ENCODE measurements at regions not wholly inside any gene's neighbourhood (a gene's known extent, or its start where the extent isn't known, plus 50 kb on each side); places are given as distances from the start of the nearest gene placed in this dataset.
A peak's percentile ranks its signal among the peaks of the same experiment; 100 is the strongest.

DNA sequence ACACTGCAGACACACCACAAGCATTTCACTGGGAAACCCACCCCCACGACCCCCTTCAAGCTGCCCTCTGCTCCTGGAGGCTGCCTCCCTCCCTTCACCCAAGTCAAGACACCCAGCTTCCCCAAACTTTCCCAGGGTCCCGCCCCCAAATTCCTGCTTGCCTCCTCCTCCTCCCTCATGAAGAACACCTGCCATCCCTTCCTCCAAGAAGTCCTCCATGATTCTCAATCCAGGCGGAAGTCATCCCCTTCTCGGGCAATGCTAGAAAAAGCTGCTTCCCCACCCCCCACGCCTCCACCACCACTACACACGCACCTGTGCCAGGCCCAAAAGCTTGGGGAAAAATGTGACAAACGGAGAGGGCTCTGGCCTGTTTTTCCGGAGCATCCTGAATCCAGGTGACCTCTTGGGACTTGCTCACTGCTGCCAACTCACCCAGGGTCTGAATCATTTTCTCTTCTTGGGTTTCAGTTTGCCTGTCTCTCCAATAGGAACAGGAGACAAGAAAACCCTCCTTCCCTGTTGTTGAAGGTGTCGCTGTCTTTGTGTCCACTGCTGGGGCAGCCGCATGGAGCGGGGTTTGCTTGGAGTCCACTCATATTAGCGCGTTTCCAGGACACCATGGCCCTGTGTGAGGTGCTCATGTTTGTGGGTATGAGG lies 101.0 kb upstream of the CASZ1 start:
- DNase-seq (ENCODE audit: low read depth in 2 of 2), result no peak

DNA sequence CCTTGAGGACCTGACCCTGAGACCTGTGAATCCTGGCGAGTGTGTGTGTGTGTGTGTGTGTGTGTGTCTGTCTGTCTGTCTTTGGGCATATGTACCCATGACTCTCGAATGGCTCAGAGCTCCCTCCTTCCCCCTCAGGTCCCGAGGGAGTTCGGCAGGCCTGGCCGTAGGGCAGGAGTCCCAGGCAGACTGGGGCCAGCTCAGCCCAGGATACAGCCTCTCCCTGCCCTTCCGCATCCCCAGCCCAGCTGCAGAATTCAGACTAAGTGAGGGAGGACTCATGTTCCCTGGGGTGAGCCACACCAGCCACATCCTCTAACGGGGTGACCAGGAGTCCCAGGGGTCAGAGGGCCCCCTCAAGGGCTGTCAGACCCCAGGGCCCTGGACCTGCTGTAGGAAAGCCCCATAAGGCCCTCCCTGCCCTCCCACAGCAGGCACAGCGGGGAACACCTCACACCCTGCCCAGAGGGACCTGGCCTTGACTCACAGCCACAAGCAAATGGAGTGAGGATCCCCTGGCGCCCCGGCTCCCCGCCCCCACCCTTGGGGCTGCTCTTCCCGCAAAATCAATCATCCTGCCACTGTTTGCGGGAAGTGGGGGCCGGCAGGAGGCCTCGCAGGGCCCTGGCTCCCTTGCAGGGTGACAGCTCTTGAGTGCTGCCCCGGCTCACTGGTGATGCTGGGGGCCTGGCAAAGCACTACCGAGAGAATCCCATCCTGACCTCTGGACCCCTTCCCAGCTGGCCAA lies 101.7 kb upstream of the CASZ1 start:
- DNase-seq (ENCODE audit: low read depth in 2 of 2), result no peak

DNA sequence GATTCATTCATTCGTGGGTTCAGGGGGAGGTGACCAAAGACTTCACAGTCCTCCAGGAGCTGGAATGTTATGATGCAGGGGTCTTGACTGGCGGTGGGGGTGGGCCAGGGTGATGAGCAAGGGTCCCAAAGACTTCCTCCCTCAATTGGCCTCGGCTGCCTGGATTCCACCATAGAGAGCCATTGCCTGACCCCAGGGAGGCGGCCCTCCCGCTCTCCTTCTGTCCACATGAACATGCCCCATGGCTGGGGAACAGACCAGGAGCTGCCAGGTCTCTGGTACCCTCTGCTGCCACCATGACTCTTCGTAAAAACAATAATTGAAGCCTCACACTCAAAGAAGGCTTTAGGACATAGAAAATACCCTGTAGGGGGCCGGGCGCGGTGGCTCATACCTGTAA lies 102.5 kb upstream of the CASZ1 start:
- no peak for DNase-seq (ENCODE audit: low read depth in 2 of 2)

DNA sequence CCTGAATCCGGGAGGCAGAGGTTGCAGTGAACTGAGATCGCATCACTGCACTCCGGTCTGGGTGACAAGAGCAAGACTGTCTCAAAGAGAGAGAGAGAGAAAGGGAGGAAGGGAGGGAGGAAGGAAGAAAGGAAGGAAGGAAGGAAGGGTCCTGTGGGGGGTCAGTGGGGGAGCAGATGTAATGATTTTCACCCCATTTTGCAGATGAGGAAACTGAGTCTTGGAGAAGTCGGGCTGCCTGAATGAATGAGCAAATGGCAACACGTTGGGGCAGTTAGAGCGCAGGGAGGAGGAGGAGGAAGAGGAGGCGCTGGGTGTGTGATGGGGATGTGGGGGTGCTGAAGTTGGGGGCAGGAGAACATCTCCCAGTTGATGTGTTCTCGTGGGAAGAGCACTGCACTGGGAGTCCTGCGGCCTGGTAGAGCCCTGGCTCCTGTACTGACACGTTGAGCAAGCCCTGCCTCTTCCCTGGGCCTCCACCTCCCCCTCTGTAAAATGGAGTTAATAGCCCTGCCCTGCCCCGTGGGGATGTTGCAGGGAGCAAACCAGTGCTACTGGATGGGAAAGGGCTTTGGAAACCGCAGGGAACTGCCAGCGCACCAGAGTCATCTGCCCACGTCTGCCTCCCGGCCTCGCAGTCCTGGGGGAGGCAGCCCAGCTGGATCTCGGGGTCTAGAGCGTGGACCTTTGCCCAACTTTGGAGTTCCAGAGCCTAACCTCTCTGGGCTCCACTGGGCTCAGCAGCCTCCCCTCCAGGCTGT lies 103.2 kb upstream of the CASZ1 start:
- DNase-seq (ENCODE audit: low read depth in 2 of 2), result no peak

DNA sequence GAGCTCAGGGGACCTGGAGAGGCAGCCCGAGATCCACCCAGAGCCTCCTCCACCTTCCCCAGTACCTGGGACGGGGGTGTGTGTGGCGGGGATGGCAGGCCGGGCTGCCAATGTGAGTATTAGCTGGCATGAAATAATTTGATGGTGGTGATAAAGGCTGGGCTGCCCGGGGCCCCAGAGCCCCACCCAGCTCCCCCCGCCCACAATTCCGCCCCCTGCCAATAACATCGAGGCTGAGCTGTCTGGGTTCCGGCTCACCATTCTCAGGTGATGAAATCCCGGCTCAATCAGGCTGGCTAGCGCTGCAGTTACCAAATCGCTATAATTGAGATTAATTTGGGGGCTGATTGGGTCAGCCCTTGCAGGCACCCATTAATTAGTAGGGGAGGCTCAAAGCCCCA lies 103.8 kb upstream of the CASZ1 start:
- DNase-seq (ENCODE audit: low read depth in 2 of 2), result no peak

DNA sequence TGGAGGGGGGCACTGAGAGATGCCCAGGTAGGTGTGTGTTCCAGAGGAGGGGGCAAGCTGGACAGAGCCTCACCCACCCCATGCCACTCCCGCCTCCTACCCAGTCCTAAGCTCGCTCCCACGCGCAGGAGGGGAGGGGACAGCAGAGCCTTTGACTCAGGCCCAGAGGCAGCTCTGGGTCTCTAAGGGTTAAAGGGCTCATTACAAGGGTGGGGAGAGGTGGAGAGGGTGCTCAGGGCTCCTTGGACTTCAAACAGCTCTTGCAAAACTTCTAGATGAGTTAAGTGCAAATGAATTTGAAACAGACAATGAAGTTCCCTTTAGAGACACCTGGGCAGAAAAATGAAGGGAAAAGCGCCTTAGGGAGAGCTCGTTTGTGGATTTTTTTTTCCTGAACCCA lies 104.2 kb upstream of the CASZ1 start:
- no peak for DNase-seq (ENCODE audit: low read depth in 2 of 2)

DNA sequence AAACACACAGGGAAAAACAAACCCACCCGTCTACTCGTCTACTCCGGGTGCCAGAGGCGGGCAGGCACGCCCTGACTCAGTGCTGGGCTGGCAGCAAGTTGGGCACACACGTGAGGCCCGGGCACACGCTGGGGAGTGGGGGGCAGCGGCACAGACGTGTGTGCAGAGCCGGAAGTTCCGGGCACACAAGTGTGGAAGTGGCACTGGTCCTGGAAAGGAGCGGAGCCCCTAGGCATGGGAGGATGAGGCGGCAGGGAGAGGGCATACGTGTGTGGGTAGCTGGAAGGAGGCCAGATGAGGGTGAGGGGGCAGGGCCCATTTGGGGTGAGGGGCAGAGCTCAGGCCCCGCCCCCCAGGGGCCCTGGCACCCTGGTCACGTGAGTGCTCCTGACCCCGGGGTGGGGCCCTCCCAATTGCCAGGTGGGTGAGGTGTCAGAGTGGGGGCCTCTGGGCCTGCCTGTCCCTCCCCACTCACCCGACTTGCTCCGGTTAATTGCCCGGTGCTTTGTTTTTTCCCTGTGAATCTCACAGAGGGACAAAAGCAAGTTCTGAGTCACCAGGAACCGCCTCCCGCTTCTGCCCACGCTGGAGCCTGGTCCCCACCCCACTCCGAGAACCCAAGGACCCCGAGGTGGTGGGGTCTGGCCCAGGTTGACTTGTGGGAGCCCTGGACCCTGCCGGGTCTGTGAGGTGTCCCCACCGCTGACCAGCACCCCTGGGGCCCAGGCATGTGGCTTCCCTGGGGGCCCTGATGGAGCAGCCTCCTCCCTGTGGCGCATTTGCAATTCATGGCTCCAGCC lies 104.8 kb upstream of the CASZ1 start:
- DNase-seq (ENCODE audit: low read depth in 2 of 2), result no peak

DNA sequence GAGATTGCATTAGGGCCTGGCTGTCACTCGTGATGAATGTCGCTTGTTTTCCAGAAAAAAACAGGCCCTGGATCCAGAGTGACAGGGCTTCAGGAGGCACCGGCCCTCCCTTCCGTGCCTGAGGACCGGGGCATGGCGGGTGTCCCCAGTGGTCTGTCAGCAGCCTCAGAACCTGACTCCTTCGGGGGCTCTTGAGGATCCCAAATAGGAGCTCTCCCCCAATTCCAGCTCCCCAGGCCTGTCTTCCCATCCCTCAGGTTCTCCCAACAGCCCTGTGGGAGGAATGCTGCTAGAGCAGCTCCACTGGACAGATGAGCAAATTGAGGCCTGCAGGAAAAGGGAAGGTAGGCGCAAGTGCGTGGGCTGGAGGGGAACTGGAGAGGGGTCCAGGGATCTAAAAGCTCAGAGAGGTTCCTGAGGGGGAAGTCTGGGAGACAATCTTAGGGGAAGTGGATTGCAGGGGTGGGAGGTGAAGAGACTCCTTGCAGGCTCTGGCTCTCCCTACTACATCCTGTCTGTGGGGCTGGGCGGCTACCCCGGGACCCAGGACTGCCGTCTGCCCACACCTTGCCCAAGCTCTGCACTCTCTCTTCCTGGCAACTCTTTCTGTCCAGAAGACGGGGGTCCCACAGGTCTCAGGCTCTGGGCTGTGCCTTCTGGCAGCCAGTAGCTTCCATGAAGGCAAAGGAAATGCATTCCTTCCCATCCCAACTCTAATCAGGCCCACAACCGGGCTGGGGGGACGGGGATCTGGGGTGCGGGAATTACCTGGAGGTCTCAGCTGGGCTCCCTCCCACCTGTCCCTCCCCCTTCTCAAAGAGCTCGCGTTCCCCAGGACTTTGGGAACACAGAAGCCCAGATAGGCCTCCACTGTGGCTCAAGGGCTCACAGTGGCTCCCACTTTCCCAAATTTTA lies 105.7 kb upstream of the CASZ1 start:
- DNase-seq (ENCODE audit: low read depth in 2 of 2), result no peak

DNA sequence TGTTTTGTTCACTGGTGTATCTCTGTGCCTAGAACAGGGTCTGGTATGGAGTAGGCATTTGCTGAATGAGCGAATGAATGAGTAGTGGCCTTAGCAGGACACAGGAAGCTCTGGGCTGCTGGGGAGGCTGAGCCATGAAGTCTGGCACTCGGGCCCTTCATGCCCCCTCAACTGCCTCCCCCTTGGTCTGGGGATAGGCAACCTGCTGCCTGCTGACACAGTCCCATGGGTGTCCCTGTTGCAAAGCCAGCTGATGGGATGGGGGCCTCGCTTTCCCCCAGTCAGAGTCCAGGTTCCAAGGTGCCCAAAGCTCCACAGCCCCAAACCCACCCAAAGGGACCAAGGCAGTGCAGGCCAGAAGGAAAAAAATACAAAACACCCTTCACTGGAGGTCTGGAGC lies 107.0 kb upstream of the CASZ1 start:
- no peak for DNase-seq (ENCODE audit: low read depth in 2 of 2)

DNA sequence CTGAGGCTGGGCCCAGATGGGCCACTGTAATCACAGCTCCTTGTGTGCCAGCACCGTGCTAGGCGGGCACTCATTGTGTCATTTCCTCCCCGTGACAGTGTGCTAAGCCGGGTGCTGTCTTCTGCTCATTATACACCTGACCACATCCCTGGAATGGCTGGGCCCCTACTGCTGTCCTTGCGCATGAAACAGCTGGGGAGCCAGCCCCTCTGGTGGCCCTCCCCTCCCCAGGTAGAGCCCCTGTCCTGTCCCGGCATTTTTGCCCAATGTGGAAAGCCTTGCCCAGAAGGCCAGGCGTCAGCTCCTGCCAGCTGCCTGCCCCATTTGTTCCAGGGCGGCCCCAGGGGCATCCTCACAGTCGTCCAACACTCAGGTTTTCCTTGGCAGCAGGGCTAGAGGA lies 107.4 kb upstream of the CASZ1 start:
- DNase-seq (ENCODE audit: low read depth in 2 of 2), result no peak

DNA sequence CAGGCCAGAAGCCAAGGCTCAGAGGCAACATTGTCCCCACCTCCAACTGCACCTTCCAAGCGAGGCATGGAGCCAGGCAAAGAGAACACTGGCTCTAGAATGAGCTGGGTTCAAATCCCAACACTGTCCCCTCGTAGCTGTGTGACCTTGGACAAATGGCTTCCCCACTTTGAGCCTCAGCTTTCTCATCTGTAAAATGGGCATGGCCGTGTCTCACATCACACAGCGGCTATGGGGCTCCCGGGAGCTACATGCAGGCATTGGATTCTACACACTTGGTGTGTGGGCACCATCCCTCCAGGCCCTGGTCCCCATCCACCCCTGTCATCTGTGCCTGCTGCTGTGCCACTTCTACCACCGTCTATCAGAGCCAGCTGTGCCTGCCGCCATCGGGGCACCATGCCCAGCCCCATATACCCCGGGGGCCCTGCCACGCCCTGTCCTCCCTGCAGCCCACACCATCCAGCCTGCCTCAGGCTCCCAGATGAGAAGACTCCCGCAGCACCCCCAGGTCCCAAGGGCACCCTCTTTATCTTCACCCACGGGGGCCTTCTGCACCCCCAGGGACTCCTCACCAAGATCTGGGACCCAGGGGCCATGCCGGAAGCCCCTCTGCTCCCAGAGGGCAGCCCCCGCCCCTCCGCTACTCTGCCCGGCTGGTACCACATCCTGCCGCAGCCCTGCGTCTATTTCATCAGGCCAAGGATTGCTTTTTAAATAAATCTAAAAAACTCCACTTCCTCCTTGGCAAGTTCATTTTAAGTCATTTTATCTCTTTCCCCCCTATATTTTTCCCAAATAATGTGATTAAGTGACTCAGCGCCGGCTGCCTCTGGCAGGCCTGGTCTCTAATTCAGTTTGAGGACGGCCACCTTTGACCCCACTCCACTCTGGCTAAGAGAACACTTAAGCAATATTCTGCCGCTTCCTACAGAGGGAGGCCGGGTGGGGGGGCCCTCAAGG lies 107.8 kb upstream of the TARDBP start:
- no peak for DNase-seq (ENCODE audit: low read depth in 2 of 2)

DNA sequence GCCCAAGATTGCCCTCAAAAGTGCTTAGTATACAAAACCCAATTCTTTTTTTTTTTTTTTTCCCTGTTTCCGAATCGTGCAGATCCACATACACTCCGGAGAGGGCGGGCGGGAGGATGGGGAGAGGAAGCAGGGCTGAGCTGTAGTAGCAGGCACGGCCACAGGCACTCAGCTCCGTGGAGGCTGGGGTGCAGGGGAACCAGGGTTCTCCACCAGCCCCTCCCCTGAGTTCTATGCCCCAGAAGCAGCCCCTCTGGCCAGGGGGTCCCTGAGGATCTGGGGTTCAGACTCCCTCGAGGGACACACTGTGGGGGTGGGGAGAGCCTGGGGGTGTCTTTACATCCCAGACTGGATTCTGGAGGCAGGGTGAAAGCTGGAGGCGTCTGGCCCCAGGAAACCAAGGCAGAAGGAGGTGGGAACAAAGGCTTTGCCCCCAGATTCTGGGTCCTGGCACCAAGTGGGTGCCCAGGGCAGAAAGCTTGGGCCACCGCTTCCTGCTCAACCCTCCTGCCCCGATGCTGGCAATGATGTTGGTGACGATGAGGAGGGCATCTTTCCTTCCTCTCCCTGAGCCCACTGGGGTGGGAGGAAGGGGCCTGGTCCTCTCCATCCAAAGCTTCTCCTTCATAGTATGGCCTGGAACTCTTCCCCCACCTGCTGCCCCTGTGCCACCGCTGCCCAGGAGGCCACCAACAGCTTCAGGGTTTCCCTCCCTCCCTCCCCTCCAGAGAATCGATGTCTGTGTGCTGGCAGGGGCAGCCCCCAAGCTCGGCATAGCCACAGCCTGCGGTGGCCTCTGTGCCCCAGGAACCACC lies 106.4 kb upstream of the TARDBP start:
- no peak for DNase-seq (ENCODE audit: low read depth in 2 of 2)

DNA sequence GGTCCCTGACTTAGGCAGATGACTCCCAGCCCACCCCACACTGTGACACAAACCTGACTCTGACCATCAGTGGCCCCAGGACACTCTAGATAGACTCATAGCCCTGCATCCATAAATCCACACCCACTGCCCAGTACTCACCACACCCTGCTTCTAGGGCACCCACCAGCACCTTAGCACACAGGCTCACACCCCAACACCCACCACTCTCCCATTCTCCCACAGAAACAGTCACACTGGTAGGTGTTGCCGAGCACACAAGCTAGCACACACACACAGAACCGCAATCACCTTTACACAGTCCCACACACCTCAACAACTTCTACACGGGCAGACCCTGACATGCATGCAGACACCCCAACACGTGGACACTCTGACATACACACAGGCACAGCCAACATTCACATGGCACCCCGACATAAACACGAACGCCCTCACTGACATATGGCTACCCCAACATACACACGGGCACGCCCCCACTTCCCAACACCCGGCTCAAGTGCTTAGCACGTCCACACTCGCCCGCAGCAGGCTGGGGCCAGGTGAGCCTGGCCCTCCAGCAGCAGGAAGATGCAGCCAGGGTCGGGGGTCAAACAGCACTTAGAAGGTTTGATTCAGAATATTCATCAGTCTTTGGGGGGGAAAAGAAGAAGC lies 105.5 kb upstream of the TARDBP start:
- no peak for DNase-seq (ENCODE audit: low read depth in 2 of 2)

DNA sequence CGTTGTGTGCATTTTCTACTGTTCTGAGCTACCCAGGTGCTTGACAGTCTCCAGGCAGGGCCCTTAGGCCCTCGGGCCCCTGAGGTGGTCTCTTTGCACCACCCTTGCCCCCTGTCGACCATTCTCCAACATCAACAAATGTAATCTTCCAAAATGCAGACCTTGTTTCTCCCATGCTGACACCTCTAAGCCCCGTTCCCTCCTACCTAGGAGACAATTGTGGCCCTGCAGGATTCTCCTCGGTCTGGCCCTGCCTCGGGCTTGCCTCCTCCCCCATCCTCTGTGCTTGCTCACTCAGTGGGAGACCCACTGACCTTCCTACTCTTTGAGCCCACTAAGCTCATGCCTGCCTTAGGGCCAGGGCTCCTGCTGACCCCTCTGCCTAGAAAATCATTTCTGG lies 104.2 kb upstream of the TARDBP start:
- no peak for DNase-seq (ENCODE audit: low read depth in 2 of 2)

DNA sequence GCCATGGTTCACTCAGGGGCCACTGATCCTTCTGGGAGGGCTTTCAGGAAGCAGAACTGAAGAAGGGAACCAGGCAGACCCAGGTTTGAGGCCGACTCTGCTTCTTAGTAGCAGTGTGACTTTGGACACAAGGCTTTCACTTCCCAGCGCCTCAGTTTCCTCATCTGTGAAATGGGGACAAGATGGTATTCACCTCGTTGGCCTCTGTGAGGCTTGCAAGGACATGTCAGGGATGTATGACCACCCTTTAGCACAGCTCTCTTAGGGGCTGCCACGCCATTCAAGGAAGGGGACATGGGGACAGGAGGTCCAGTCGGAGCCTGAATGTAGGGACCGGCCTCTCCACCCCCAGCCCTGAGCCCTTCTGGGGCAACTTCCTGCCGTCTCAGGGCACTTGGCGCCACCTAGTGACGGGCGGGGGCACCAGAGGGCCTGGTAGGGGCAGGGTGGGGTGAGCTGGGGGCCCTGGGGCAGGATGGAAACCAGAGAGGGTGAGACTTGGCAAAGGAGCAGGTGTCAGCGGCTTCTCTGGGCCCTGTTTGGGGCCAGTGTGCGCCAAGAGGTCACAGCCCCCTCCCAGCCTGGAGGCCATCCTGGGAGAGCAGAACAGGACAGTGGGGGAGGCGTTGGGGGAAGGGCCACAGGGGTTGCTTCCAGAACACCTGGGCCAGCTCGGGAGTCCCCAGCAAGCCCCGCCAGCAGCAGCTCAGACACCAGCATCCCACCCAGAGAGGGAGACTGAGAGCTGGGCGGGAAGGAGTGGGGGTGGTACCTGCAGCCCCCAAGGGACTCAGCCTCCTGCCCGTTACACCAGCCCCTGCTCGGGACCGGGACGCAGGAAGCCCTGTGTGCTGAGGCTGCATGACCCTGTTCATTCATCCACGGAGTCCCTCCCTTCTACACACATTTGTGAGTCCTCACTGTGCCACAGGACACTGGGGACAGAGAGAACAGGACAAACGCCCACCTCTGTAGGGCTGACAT lies 102.5 kb upstream of the TARDBP start:
- DNase-seq (ENCODE audit: low read depth in 2 of 2), result peak; percentile 52 to 54

DNA sequence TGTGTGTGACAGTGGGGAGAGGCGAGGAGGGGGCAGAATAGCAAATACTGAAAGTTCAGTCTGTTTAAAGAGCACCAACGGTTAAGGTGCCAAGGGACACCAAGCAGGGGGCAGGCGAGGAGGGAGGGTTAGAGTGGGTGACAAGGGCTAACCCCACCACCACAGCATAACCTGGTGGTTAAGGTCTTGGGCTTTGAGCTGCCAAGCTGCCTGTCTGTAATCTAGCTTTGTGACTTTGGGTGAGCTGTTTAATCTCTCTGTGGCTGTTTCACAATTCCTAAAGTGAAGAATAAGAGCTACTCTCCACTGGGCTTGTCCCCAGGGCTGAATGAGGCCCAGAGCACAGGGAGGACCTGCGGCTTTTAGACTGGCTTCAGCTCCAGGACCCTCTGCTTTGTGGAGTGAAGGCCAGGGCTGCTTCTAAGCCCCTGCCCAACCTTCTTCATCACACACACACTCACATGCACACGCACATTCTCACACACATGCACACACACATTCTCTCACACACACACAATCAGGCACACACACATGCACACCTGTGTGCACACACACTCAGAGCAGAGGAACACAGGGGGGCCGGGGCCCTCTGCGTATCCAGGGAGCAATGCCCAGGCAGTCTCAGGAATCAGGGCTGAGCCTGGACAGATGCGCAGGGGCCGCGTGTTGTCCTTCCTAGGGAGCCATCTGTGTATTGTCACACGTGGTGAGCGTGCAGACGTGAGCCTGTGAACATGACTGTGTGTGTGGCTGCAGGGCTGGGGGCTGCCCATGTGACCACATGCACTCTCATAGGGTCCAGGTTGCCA lies 101.6 kb upstream of the TARDBP start:
- no peak for DNase-seq (ENCODE audit: low read depth in 2 of 2)
